COLO668 (cell line): ENCODE measurements at regions not wholly inside any gene's neighbourhood (a gene's known extent, or its start where the extent isn't known, plus 50 kb on each side); places are given as distances from the start of the nearest gene placed in this dataset.
A peak's percentile ranks its signal among the peaks of the same experiment; 100 is the strongest.

Experiments
- DNase-seq: peaks from one replicate; lab custom pipeline; 2025; ENCODE audit not compliant: unreplicated experiment; lab: John Stamatoyannopoulos, UW

DNA sequence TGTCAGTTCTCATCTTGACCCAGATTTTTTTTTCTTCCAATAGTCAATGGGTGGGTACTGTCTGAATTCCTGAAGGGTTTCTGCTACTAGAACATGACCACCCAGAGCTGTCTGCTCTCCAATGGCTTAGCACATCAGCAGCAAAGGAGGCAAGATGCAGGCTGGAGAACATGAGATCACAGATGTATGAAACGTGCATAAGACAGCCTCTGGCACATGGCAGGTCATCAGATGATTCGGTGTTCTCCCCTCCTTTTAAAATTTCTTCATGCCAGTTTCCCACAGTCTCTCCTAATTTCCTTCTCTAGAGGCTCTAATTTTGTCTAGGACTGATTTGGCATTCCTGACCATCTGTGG lies 359.3 kb upstream of the TNP1 start:
- DNase-seq, result no peak

DNA sequence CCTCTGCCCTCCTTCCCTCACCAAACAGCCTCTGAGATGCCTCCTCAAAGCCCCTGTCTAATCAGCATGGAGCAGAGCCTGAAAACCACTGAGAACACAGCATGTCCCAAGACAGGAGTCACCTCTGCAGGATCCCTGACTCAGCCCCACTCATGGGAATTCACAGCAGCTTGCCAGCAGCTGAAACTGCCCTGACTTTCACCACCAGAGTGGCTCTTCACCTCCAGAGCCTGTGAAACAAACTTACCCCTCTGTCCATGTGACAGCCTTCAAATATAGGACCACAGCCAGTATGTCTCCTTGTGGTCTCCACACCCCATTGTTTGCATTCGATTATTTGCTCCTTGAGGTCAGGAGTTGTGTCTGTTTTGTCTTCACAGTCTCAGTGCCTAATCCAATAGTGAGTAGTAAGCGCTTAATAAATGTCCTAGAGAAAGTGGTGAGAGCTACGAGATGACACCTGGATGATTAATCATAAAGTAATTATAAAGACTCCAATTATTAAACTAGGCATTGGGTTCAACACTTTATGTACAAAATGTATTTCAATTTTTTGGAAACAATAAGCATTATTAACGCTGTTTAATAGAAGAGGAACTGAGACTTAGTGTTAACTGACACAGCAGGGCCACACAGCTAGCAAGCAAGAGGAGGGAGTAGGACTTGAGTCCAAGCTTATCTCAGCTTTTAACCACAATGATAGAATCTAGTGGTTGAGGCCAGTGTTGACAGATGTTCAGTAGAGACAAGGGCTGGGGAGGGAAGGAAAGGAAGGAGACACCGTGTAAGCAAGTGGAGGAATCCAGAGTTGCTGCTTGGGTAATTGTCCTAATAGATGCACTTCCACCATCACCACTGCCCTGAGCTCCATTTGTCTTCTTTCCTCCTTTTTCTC lies 358.7 kb upstream of the TNP1 start:
- no peak for DNase-seq

DNA sequence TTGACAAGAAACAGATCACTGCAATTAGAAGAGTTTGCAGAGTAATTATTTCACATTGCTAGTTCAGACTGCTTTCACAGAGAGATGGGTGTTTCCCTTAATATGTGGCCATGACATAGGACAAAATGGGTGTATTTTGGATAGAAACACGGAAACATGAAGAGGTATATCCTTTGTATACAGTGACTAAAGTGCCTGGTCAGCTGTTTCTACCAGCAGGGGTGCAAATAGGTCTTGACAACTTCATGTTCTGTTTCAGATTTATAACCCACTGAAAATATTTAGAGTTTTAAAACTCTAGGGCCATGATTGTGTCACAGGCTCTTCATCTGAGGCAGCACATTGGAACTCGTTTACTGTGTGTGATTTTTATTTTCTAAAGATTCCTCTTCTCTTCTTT lies 357.1 kb upstream of the TNP1 start:
- no peak for DNase-seq

DNA sequence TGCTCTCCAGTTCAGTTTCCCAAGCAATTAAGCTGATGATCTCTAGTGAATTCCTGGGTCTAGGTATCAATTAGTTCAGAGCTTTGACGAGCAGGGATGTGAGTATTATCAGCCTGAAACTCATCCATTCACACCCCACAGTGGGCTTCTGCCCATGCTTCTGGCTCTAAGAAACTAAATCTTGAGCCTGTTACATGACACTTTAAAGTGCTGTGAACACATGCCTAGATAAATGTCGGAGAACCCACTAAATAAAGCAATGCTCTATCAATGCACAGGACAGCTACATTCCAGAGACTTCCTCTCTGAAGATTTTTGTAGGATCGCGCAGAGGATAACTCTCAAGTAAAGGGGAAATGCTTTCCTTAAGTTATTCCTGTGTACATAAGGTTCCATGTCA lies 356.5 kb upstream of the TNP1 start:
- DNase-seq, result no peak

DNA sequence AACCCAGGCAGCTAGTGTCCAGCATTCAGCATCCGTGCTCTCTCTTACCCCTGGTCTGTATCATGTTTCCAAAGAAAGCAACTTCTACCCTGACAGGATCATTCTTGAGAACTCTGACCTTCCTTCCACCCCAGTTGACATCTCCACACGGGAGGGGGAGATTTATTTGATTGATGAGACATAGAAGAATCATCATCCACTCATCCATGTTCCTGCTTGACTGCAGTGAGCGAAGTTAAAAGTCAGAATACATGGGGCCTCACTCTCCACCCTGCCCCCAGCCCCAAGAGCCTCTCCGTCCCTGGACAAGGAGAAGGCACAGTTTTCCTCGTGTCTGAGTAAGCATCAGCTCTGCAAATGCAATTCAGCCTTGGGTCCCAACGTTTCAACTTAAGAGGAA lies 356.0 kb upstream of the TNP1 start:
- no peak for DNase-seq

DNA sequence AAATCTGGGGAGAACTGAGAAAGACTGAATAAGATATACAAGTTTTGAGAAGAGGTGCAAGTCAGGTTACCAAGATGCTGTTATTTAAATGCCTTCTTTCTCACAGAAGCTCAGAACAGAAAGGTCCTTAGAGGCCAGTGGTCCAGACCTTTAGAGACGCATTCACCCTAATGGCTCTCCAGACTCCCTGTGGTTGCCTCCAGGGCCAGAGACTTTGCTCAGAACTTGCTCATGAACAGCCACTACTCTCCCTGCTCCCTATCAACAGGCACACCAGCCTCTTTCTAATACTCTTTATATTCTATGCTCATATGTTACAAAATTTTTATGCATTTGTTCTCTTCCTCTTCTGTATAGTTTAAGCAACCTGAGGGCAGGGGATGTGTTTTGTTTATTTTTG lies 349.0 kb upstream of the TNP1 start:
- DNase-seq, result no peak

DNA sequence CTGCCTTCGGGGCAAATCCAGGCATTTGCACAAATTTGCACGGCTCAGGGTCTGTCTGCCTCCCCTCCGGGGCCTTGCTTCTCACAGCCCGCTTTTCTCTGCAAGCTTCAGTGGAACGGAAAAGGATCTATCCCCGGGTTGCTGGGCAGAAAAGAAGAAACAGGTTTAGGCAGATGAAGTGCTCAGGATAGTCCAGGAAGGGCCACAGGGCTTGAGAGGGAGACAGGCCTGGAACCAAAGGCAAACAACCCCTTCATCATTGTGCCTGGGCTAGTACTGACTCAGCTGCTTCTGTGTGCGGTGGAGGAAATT lies 347.8 kb upstream of the TNP1 start:
- DNase-seq, result no peak

DNA sequence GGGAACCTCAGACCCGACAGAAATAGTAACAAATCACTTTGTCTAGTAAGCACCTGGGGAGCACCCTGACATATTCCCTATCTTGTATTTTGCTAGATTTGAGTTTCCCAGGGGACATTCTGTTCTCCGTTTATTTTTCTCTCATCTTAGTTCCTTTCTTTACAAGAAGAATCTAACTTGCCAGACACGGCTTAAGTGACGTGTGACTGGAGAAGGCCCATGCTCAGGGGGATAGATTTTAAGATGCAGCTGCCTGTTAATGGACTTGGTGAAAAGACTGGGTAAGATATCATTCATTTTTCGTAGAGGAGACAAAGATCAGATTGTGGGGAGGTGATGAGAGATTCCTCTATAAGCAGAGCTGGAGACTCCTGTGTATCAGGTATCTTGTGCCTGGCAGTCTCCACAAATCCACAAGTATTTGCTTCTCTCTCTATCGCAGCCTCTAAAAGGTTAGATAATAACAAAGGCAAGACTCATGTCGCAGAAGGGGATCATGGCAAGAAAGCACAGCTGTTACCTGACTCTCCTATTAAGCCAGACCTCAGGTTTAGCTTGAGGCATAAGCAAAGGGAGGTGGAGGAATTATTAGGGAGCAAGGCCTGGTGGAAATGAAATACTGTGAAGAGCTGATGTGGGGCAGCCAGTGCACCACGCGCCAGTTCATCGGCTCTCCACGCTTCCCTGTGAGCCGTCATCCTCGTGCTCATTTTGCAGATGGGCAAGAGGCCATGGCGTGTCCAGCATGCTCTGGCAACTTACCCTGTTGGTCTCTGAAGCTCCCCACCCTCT lies 347.2 kb upstream of the TNP1 start:
- DNase-seq, result no peak

DNA sequence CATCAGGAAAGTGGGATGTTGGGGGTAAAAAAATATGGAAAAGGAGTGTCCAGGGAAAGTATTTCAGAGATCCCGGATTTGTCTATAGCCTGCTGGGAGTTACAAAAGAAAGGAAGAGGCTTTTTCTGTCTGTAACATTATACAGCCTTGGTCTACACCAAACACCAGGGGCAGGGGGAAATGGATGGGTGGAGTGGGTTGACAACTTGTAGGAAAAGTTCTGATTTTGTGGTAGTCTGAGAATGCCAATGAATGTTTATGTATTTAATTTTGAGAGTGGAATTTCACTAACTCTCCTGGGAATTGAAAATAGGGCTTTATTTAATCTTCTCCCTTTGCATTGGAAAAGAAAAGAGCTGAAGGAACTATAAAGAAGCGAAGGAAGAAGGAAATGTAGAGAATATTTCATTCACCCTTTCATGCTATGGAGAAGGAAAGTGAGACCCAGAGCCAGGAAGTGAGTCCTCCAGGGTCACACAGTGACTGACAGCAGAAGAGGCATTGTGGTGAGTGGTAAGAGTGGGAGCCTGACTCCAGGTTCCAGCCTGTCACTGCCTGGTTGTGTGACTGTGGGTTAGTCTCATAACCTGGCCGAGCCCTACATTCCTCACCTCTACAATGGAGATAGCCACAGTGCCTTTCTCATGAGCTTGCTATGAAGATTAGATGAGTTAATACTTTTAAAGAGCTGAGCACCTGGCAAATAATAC lies 346.3 kb upstream of the TNP1 start:
- no peak for DNase-seq

DNA sequence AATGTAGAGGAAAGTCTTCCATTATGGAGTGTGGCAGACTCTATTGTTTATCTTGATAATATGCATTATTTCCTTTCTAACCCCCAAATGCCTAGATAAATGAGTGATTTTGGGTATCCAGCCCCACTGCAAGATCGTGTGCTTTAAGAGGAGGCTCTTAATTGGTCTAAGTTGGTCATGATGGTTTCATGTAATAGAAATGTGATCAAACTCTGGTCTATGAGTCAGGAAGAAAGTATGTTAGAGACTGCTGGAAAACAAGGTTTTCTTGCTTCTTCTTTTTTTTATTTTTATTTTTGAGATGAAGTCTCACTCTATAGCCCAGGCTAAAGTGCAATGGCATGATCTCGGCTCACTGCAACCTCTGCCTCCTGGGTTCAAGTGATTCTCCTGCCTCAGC lies 344.5 kb upstream of the TNP1 start:
- DNase-seq, result no peak

DNA sequence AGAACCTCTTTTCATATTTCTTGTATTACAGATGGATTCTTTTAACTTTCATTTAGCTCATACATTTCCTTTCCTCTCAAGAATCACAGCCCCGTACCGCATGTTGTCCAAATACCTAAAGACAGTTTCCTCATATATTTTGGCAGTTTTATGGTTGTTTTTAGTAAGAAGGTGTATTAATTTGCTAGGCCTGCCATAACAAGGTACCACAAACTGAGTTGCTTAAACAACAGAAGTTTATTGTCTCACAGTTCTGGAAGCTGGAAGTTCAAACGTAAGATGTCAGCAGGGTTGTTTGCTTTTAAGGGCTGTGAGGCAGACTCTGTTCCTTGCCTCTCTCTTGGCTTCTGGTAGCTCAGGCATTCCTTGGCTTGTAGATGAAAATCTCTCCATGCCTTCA lies 343.2 kb upstream of the TNP1 start:
- DNase-seq, result no peak

DNA sequence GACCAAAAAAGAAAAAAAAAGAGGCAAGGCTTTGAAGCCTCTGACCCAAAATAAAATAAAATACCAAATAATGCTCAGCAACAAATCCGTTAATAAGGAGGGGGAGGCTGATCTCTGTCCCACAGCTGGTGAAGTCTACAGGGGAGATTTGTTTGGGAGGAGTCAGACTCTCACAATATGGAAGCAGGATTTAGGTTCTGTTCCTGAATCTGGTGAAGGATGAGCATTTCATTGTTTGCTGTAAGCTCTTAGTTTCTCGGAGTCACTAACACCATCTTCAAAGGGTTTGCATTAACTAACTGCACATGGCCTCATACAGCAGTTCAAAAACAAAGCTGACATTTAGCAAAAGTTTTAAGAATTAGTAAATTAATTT lies 339.4 kb upstream of the TNP1 start:
- peak; percentile 18 for DNase-seq

DNA sequence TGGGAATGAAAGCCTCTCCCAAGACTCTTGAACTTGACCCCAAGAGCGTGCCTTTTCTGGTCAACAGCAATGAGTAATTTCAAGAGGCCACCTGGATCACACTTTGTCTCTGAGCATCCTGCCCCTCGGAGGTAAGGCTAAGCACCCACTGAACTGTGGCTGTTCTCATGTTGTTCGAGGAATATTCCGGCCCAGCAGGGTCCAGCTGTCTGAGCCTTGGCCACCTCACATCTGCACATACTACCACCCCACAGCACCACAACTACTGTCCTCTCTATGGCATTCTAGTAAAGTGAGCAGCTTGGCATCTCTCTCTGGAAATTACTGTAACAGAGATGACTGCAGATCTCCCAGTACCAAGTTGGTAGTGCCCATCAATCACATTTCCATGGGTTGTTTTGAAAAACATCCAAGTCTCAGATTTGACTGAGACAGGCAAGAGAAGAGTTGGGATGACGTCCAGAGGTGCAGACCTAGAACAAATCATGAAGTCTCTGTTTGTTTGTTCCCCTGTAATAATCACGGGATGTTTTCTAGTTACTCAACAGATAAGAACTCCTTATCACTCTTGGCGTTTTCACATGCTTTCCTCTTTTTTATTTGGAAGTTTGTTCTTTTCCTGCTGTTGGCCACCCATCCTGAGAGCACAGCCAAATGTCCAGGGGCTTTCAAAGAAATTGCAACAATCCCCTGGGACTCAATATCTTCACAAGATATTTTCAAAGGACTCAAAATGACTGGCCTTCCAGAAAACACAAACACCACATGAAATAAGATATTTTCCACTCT lies 336.0 kb upstream of the TNP1 start:
- DNase-seq, result no peak

DNA sequence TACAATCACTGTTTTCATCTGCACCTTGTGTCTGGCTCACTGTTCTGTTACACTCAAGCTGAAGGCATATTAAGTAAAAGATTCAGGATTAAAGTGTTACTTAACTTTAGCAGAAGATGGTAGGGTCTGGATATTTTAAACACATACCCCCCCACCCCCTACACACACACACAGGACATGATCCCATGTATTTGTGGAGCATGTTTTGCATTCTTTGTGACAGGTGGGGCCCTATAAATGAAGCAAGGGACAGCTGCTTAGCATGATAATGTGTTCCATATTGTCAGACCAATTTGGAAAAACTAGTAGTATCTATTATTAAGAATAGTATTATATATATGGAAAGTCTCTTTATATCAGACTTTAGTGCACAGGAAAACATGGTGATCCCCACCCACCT lies 335.2 kb upstream of the TNP1 start:
- DNase-seq, result no peak

DNA sequence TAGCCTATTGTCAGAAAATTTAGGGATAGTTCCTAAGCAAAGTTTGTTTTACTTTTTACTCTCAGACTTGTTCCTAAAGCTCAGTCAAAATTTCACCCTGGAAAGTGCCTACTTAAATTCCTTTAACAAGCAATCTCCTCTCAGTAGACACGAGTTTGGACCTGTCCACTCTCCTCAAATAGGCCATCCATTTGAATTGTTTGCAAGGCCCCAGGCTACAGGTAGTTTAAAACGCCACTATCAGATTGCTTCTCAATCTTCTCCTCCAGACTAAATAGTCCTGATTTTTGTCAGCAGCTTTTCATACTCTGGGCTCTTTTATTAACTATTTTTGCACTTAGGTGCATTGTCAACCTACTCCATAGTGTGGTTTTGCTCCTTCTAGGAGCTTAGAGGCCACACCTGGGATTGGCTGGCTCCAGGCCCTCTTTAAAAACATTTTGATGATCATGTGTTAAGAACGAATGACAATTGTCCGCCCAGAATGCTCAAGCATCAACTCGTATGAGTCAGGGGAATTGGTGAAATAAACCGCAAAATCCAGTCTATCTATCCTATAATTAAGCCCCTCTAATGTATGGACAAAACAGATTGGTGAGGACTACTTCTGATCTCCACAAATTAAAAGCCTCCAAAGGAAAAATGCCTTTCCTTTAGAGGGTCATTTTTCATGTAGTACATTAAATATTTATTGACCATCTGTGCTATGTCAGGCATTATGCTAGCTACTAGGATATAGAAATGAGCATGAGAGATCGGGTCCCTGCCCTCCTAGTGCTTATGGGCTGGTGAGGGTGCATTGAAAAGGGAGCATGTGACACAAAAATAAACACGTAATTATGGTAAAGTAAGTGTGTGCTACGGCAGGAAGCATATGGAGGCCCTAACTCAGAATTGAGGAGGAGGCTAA lies 333.8 kb upstream of the TNP1 start:
- DNase-seq, result no peak

DNA sequence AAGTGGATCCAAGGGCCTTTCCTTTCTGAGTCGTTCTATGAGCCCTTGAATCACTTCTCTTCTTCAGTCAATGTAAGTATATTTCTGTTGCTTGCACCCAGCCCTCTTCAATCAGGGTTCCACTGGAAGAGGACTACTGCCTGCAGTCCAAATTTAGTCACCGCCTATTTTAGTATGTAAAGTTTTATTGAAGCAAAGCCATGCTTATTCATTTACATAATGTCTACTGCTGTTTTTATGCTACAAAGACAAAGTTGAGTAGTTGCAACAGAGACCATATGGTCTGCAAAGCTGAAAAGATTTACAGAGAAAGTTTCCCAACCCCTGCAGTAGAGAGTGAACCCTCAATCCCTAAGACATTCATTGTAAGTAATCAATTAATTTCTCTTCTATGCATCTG lies 332.5 kb upstream of the TNP1 start:
- DNase-seq, result no peak

DNA sequence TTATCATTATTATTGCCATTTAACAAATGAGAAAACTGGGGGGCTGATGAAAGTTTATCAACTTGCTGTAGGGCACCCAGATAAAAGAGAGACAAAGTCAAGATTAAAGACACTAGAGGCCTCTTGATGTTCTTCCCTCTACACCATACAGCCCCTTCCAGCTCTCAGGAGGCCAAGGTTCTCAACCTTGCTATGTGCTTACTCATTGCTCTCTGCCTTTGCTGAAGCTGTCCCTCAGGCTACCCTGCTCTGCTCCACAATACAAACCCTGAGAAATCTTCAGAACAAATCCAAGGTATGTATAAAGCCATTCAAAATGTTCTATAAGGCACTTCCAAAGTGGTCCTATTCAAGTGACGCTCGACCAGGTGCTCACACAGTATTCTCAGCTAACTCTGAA lies 329.9 kb upstream of the TNP1 start:
- DNase-seq, result no peak

DNA sequence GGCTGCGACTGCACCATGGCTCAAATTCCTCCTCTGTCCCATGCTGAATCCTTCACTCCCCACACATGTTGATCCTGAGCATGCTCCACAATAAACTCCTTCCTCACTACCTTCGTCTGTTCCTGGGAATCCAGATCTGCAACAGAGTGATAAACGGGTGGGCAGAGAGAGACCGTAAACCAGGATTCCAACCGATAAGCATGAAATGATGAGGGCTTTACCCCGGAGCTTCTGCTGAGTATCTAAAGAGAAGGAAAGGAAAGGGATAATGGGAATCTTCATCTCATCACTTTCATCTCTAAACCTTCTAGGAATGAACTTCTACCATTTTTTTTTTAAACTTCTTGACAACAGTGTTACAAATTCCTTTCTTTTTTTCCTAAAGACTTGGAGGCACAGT lies 329.3 kb upstream of the TNP1 start:
- no peak for DNase-seq

DNA sequence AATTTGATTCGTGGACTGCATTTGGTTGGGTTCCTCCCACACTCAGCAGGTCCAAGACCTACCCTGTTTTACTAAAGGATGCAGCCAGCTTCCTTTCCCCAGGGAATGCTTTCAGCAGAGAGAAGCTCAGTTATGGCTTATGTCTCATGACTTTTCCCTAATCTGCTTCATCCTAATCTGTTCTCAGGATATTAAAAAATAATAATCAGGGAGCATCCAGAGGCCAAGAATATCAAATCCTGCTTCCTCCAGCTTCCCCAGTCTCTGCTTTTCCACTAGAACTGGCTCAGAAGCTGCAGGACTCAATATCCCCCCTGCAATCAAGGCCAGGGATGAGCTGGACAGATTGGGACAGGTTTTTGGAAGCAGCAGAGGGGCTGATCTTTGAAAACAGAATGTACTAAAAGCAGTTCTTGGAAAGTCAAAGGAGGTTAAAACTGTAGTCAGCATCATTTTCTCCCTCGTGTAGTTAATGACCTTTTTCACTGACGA lies 326.9 kb upstream of the TNP1 start:
- DNase-seq, result no peak

DNA sequence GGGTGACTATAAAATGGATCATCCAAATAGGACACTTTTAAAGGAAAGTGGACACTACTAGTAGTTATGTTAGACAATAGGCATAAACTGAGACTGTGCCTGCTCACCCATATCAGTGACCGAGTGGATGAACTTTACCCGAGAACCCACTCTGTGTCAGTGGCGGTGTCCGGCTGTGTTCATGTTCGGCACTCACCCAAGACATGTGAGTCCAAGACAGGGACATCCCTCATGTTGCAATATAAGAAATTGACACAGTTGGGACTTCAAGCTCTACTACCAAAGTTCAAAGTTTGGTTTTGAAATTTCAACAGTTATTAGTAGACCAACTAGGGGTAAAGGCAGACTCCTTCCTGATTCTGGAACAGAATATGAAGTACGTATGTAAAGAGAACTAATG lies 326.3 kb upstream of the TNP1 start:
- DNase-seq, result no peak
